ENCODE measurements at regions not wholly inside any gene's neighbourhood (a gene's known extent, or its start where the extent isn't known, plus 50 kb on each side); places are given as distances from the start of the nearest gene placed in this dataset.

- TF ChIP-seq BRCA1 (CRISPR knock-in tag; IDR thresholded peaks at IDR 0.05): no peak
- no peak for TF ChIP-seq ZNF580 (CRISPR knock-in tag; IDR thresholded peaks at IDR 0.05; ENCODE audit: borderline replicate concordance, low read depth)
- no peak for TF ChIP-seq CTCF (CRISPR knock-in tag; IDR thresholded peaks at IDR 0.05)
- no peak for TF ChIP-seq RXRA (CRISPR knock-in tag; IDR thresholded peaks at IDR 0.05)
Measured at GRCh38 chr3:77945320-77945719, 905.4 kb downstream of the ROBO2 start.
